KMS-11 (cell line): ENCODE measurements at regions not wholly inside any gene's neighbourhood (a gene's known extent, or its start where the extent isn't known, plus 50 kb on each side); places are given as distances from the start of the nearest gene placed in this dataset.

Experiments used
- H2AFZ ChIP-seq: fragments of 200-600 bp; sonication (generic); 2 replicates; pipeline ENCODE4 v1.6.1; 2016; ENCODE audit warnings: antibody characterized with exemption, mixed run types, low read depth
- H3K27ac ChIP-seq: fragments of 200-600 bp; sonication (generic); 2 replicates; pipeline ENCODE4 v1.6.1; 2016; ENCODE audit warnings: mild to moderate bottlenecking, mixed run types
- H3K27me3 ChIP-seq: fragments of 200-600 bp; sonication (generic); 2 replicates; pipeline ENCODE4 v1.6.1; 2017; ENCODE audit warnings: mild to moderate bottlenecking, low read depth, mixed run types, moderate library complexity; ENCODE audit not compliant: insufficient read depth
- H3K36me3 ChIP-seq: fragments of 200-600 bp; sonication (generic); 2 replicates; pipeline ENCODE4 v1.6.1; 2017; ENCODE audit warnings: mild to moderate bottlenecking, mixed run types; ENCODE audit not compliant: insufficient read depth
- H3K4me1 ChIP-seq: fragments of 200-600 bp; sonication (generic); 2 replicates; pipeline ENCODE4 v1.6.1; 2016; ENCODE audit warnings: mild to moderate bottlenecking, low read depth, mixed run types; ENCODE audit not compliant: poor library complexity, severe bottlenecking
- H3K4me2 ChIP-seq: fragments of 200-600 bp; sonication (generic); 2 replicates; pipeline ENCODE4 v1.7.0; 2016; ENCODE audit warnings: mild to moderate bottlenecking, mixed run types
- H3K4me3 ChIP-seq: fragments of 200-600 bp; sonication (generic); IDR thresholded peaks from 2 replicates; pipeline ENCODE4 v1.6.1; 2017; ENCODE audit warnings: low read depth, low read length, mixed read lengths; ENCODE audit not compliant: insufficient read depth
- H3K79me2 ChIP-seq: fragments of 200-600 bp; sonication (generic); 2 replicates; pipeline ENCODE4 v1.6.1; 2016; ENCODE audit warnings: low read depth, mixed run types; ENCODE audit not compliant: insufficient read depth
- H3K9ac ChIP-seq: fragments of 200-600 bp; sonication (generic); 2 replicates; pipeline ENCODE4 v1.6.1; 2016; ENCODE audit warnings: mild to moderate bottlenecking, mixed run types
- H4K20me1 ChIP-seq: fragments of 200-600 bp; sonication (generic); 2 replicates; pipeline ENCODE4 v1.6.1; 2016; ENCODE audit warnings: mild to moderate bottlenecking, mixed run types; ENCODE audit not compliant: insufficient read depth
- TF ChIP-seq, protein P1 (sequence below): fragments of 200-600 bp; sonication (generic); conservative IDR thresholded peaks from 2 replicates; pipeline ENCODE4 v1.6.1; 2017; ENCODE audit warnings: low read depth, mild to moderate bottlenecking, antibody characterized with exemption, low read length, moderate library complexity, mixed read lengths

DNA sequence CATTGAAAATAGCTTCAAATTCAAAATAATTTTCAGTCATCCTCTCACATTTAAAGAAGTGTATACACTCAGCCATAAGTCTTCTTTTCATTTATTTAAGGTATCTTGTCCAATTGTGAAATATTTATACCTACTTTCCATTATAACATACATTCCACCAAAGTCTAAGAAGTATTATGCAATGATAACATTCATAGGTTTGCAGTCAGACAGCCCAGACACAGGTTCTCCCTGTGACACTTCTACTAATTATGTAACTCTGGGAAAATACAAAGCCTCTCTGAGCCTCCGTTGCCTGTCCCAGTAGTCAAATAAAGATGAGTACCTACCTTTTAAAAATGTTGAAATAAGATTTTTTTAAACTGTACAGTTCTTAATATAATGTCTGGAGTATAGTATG lies 320.9 kb upstream of the RPS23 start:
- no peaks in the 10 kb centered on the region for H3K36me3 ChIP-seq
- H3K79me2 ChIP-seq: no peaks in the 10 kb centered on the region
- H3K9ac ChIP-seq: no peak overlapping the region
- H3K4me1 ChIP-seq: no peaks in the 10 kb centered on the region
- no peak overlapping the region for H3K4me2 ChIP-seq
- TF ChIP-seq, protein P1, sequence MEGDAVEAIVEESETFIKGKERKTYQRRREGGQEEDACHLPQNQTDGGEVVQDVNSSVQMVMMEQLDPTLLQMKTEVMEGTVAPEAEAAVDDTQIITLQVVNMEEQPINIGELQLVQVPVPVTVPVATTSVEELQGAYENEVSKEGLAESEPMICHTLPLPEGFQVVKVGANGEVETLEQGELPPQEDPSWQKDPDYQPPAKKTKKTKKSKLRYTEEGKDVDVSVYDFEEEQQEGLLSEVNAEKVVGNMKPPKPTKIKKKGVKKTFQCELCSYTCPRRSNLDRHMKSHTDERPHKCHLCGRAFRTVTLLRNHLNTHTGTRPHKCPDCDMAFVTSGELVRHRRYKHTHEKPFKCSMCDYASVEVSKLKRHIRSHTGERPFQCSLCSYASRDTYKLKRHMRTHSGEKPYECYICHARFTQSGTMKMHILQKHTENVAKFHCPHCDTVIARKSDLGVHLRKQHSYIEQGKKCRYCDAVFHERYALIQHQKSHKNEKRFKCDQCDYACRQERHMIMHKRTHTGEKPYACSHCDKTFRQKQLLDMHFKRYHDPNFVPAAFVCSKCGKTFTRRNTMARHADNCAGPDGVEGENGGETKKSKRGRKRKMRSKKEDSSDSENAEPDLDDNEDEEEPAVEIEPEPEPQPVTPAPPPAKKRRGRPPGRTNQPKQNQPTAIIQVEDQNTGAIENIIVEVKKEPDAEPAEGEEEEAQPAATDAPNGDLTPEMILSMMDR: no peak
- H3K4me3 ChIP-seq: no peak overlapping the region
- no peaks in the 10 kb centered on the region for H4K20me1 ChIP-seq
- H2AFZ ChIP-seq: no peak overlapping the region
- no peaks in the 10 kb centered on the region for H3K27me3 ChIP-seq
- no peak overlapping the region for H3K27ac ChIP-seq

DNA sequence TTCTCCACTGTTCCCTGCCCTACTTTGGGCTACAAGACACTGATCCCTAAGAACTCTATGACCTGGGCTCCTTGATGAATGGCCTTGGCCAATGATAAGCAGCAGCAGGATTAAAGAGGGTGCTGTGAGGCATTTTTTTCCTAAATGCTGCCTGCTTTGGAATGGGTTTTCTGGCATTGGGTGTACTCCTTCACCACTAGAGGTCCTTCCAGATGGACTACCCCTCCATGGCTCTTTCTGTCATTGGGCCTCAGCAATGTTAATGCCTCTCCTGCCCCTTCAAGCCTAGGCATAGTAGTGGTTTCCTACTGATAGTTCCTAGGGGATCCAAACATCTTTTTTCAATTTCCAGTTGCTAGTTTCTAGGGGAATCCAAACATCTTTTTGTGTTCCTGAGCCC lies 319.3 kb upstream of the RPS23 start:
- no peak overlapping the region for H3K4me3 ChIP-seq
- H4K20me1 ChIP-seq: no peaks in the 10 kb centered on the region
- TF ChIP-seq, protein P1: peak; percentile 36
- H3K36me3 ChIP-seq: no peaks in the 10 kb centered on the region
- no peaks in the 10 kb centered on the region for H3K27me3 ChIP-seq
- no peak overlapping the region for H3K9ac ChIP-seq
- H3K4me2 ChIP-seq: no peak overlapping the region
- H3K79me2 ChIP-seq: no peaks in the 10 kb centered on the region
- no peak overlapping the region for H2AFZ ChIP-seq
- no peaks in the 10 kb centered on the region for H3K4me1 ChIP-seq
- H3K27ac ChIP-seq: no peak overlapping the region

DNA sequence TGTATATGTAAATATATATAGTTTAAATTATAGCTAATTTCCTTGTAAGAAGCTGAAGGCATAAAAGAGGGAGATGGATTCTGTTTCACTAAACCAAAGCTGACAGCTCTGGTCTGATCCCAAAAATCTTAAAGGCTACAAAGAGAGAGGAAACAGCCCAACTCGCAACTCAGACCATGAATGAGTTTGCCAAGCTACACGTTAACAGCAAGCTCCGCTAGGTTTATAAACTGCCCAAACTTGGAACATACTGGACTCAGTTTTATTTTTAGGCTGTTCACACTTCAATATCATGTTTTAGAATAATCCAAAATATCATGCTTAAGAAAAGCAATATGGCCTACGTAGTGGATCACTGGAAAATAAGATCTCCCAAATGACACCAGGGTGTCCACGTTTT lies 318.3 kb upstream of the RPS23 start:
- Histone ChIP-seq H3K36me3 (no peaks in the 10 kb centered on the region), H3K4me3 (no peak overlapping the region), H3K79me2 (no peaks in the 10 kb centered on the region), H3K27ac (no peak overlapping the region), H3K4me1 (no peaks in the 10 kb centered on the region), H3K9ac (no peak overlapping the region), H4K20me1 (no peaks in the 10 kb centered on the region), H3K27me3 (no peaks in the 10 kb centered on the region), H3K4me2 (no peak overlapping the region), H2AFZ (no peak overlapping the region)
- TF ChIP-seq, protein P1: no peak

DNA sequence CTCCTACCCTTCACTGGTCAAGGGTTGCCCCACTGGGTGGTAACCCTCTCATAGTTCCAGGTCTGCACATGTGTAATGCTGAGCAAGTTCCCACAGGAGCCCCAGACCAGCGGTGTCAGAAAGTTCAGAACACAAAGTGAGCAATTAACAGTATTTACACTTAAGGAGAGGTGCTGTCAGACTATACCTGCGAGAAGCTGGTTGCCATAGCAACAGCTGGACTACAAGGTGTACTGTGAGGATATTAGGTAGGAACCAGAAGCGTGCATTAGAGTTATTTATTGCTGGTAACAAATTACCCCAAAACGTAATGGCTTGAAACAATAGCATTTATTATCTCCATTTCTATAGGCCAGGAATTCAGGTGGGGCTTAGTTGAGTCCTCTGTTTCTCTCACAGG lies 317.0 kb upstream of the RPS23 start:
- no peaks in the 10 kb centered on the region for H3K36me3 ChIP-seq
- no peak overlapping the region for H3K27ac ChIP-seq
- H3K79me2 ChIP-seq: no peaks in the 10 kb centered on the region
- no peaks in the 10 kb centered on the region for H4K20me1 ChIP-seq
- H3K9ac ChIP-seq: no peak overlapping the region
- TF ChIP-seq, protein P1: no peak
- H3K4me1 ChIP-seq: no peaks in the 10 kb centered on the region
- no peak overlapping the region for H3K4me2 ChIP-seq
- H2AFZ ChIP-seq: no peak overlapping the region
- no peaks in the 10 kb centered on the region for H3K27me3 ChIP-seq
- no peak overlapping the region for H3K4me3 ChIP-seq

DNA sequence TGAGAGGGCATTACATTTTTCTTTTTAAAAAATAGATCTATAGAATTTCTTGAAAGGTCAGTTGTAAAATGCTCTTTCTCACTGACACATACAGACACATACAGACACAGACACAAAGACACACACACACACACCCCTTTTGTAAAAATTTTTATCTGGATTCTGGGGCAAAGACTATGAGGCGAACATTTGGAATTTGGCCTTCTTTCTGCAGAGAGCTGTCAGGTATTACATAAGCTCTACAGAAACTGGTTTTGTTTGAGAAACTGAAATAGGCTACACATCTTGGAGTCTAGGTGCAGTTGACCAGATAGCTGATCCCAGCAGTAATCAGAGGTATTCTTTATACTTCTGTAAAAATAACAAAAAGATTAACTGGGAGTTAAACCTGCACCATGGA lies 315.9 kb upstream of the RPS23 start:
- H2AFZ ChIP-seq: no peak overlapping the region
- H3K36me3 ChIP-seq: no peaks in the 10 kb centered on the region
- no peaks in the 10 kb centered on the region for H4K20me1 ChIP-seq
- H3K27ac ChIP-seq: no peak overlapping the region
- no peaks in the 10 kb centered on the region for H3K79me2 ChIP-seq
- no peak overlapping the region for H3K4me3 ChIP-seq
- TF ChIP-seq, protein P1: no peak
- H3K9ac ChIP-seq: no peak overlapping the region
- H3K4me1 ChIP-seq: no peaks in the 10 kb centered on the region
- no peak overlapping the region for H3K4me2 ChIP-seq
- H3K27me3 ChIP-seq: no peaks in the 10 kb centered on the region
